ENCODE measurements at regions not wholly inside any gene's neighbourhood (a gene's known extent, or its start where the extent isn't known, plus 50 kb on each side); places are given as distances from the start of the nearest gene placed in this dataset.

DNA sequence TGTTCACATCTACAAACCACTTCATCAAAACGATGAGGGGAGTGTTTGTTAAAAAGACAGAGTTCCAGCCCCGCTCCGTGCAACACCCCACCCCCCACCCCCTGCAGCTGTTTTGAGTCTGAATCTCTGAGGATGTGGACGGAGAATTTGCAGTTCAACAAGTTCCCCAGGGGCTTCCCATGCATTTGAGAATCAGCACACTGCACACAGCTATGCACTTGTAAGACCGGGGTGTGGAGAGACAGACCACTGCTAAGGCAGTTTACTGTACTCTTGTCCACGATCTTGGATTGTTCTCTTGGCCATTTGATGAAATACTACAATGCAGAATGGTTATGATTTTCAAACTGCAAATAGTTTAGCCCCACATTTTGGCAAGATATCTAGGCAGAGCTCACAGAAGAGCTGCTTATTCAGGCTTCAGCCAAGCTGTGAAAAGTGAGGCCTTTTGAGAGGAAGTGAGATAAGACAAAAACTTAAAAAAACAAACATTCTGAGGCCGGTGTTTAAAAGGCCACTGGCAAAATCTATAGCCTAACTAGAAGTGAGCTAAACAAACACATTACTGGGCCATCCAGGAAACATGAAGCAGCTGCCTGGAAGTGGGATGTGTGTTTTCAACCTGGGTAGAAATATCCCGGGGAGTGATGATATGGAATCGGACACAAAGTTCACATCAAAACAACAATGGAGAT lies 308.2 kb upstream of the ADAMTS9 start:
- TF ChIP-seq PBX3 (CRISPR knock-in tag; IDR thresholded peaks at IDR 0.05) (no peak), CTCF (tag by site-specific recombination; IDR thresholded peaks at IDR 0.05) (no peak), MEIS1 (CRISPR knock-in tag; IDR thresholded peaks at IDR 0.05; ENCODE audit: borderline replicate concordance) (no peak), PATZ1 (tag by site-specific recombination; IDR thresholded peaks at IDR 0.05) (no peak), ZNF274 (IDR thresholded peaks at IDR 0.05; ENCODE audit: low read length) (no peak), ZNF274 (tag by site-specific recombination; IDR thresholded peaks at IDR 0.05; ENCODE audit: borderline replicate concordance) (no peak), ZNF639 (tag by site-specific recombination; IDR thresholded peaks at IDR 0.05) (no peak), KLF1 (tag by site-specific recombination; IDR thresholded peaks at IDR 0.05) (no peak)
- TF ChIP-seq, protein P1, sequence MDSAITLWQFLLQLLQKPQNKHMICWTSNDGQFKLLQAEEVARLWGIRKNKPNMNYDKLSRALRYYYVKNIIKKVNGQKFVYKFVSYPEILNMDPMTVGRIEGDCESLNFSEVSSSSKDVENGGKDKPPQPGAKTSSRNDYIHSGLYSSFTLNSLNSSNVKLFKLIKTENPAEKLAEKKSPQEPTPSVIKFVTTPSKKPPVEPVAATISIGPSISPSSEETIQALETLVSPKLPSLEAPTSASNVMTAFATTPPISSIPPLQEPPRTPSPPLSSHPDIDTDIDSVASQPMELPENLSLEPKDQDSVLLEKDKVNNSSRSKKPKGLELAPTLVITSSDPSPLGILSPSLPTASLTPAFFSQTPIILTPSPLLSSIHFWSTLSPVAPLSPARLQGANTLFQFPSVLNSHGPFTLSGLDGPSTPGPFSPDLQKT (IDR thresholded peaks at IDR 0.05; ENCODE audit: borderline replicate concordance, low read depth, low read length): no peak

All from HEK293 (cell line).